ENCODE measurements at regions not wholly inside any gene's neighbourhood (a gene's known extent, or its start where the extent isn't known, plus 50 kb on each side); places are given as distances from the start of the nearest gene placed in this dataset.
A peak's percentile ranks its signal among the peaks of the same experiment; 100 is the strongest.
"Not testable (repeated sequence)": the region's sequence is repeated elsewhere in the genome, so short reads cannot be mapped to it uniquely, and the experiment has no call there.

DNA sequence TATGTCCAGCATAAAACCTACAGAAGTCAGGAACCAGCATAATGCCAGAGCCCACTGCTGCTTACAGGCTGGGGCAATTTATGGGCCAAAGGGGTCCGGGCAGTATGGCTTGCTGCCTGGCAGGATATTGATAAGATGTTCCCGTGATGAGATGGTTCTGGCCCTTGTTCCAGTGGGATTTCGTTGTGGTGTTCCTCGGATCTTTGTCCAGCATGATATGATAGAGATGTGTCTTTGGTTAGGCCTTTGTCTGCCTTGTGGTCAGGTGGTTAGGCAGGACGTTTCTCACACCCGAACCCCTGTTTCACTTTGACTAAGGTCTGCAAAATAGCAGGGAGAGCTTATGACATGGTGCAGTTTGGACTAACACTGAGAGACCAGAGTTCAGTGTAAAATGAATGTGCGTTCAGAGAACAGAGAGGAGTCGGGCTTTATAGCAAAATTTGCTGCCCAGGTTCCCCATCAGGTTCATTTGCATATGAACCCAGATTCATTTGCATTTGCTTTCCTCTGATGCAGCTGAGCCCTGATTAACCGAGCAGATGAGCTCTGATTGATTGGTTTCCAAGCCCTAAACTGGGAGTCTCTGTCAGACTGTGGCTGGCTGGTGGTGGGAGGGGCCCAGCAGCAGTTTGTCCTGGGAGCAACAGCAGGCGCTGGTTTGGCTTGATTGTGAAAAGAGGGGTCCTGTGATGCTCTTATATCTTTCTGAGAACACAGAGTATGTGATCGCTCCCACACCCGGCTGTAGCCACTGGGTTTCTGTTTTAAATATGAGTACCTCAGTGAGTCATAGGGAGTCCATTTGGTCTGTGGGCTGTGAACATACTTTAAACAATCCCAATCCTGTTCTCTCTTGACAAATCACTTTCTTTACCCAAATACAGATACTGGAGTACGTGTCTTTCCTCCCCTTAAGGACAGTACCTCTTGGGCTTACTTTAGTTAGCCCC lies 156.3 kb upstream of the PZP start:
- DNase-seq = peak; percentile 40

DNA sequence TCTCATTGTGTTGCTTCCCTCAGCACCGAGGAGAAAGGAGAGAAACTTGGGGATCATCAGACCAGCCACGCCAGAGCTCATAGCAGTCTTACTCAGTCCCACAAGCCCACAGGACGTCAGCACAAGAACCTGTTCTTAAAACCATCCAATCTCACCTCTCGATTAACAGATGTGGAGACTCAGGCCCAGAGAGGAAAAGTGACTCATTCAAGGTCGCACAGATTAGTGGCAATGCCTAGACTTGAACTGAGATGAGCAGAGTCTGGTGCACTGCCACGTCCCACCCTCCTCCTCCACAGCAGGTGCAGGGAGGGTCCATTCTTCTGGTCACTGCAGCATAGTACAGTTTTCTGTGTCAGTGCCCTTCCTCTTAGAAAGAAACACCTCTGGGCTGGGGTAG lies 154.9 kb upstream of the PZP start:
- DNase-seq = no peak

DNA sequence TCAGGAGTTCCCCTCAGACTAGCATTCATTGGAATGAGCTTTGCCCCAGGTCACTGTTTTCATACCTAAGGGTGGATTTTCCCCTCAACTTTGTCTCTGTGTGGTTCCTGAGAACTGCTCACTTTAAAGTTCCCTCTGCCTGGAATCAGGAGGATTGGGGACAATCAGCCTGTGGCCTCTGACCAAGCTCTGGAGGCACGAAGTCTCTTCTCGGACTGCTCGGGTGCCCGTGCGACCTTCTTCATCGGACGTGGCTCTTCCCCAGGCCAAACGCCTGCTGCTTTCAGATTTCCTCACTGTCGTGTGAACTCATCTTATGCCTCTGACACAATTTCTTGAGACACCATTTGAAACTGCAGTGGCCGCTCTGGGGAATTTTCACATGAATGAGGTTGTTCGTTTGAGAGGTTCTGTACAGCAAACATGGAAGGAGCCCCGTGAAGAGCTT lies 153.7 kb upstream of the PZP start:
- peak; percentile 17 for DNase-seq

GRCh38 chr12:9354009-9354754 lies 146.0 kb upstream of the PZP start:
- DNase-seq = not testable (repeated sequence)

DNA sequence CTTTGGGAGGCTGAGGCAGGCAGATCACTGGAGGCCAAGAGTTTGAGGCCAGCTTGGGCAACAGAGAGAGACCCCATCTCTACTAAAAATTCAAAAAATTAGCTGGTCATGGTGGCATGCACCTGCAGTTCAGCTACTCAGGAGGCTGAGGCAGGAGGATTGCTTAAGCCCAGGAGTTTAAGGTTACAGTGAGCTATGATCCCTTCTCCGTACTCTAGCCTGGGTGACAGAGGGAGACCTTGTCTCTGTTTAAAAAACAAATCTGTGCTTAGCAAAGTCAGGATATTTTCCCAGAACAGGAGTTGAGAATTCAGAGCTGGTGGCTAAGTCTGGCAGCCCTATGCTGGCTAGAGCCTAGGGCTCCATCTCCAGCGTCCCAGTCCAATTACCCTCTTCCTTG lies 142.9 kb upstream of the PZP start:
- no peak for DNase-seq

GRCh38 chr12:9349888-9350885 lies 142.0 kb upstream of the PZP start:
- DNase-seq = peak; percentile 21

- DNase-seq = no peak
Observed at GRCh38 chr12:9348906-9349518, 140.8 kb upstream of the PZP start.

DNA sequence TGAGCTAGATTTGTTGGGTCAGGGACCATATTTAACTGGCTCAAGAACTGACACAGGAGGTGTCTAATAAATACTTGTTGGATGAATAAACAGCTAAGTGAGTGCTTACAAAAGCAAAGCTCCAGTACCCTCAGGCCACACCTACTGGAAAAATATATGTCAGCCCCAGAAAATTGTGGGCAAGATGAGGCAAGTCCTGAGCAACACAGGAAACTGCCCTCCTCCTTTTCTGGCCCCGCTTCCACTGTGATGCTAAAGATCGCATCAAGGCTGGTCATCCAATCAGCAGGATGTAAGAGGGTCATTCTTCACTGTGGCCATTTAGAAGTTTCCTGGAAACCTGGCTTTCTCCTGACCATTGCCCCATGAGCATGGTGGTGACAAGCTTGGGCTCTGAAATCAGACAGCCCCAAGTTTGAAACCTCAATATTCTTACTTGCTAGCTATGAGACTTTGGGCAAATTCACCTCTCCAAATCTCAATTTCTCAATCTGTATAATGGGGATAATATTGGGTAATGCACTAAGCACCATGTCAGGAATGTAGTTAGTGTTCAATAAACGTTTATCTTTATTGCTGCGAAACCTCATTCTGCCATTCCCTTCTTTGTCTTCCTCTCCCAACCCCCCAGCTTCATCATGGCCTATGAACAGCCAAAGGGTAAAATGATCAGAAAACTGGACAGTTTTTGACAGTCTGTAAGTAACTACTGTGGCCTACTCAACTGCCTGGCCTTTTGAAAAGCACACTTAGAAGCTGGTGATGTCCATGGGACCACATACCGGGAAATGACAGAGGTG lies 139.3 kb upstream of the PZP start:
- DNase-seq = no peak

GRCh38 chr12:9346866-9347327 lies 138.7 kb upstream of the PZP start:
- peak; percentile 23 for DNase-seq

DNA sequence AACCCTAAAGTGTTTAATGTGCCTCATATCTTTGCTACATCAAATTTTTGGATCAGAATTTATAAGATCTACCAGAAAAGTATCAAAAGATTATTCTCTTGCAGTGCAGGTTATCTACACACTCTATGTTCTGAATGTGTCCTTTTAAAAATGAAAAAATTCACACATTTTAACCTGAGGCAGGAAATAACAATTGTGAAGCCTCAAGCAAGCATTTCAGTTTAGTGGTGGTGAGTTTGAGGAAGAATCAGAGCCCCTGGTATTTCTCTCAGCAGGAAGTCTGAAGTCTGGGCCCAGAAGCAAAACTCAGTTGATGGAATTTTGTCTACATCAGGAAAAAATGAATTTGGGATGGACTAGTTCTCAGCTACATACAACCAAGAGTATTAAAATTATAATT lies 137.0 kb upstream of the PZP start:
- no peak for DNase-seq

GRCh38 chr12:9344541-9344940 lies 136.3 kb upstream of the PZP start:
- no peak for DNase-seq

DNA sequence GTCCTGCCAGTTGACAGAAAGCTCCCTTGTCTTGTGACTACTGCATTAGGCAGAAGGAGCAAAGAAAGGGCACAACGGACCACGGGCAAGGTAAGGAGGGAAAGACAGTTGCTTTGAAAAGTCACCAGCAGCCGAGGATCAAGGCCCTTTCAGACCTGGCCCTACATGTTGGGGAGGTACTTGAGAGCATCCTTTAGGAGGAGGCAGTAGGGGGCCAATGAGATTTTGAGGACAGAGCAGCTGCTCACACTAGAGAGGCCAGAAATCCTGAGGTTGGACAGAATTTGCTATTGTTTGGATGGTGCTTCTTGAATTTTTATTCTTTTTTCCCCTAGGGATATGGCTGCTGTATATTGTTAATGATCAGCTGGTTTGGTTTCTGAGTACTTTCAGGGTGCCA lies 135.5 kb upstream of the PZP start:
- no peak for DNase-seq

DNA sequence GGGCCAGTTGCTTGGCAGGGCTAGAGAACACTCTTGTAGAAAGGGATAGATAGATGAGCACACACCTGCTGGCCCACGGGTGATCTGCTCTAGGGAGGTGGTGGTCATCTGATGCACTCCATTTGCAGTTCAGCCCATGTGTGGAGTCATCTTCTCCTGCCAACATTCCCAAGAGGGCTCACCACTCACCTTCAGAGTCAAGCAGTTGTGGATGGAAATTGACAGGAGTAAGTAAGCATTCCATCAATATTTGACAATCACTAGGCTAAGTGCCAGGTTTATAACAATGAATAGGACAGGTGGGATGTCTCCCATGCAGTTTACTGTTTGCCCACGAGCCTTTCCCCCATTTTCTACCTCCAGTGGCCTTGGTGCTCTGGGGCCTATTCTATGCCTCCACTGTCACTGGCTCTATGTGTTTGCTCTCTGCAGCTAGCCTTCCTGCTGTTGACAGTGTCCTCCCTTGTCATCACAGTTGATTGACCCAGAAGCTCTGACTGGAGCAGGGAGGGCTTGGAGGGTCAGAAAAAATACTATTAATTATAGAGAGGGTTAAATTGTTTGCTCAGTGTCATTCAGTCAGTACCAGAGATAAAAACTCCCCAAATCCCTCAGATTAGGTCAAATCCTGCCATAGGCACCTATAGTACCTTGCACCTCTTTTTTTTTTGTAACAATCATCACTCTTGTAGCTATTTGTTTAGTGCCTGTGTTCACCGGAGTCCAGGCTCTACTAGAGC lies 134.6 kb upstream of the PZP start:
- peak; percentile 9 for DNase-seq

GRCh38 chr12:9341260-9341585 lies 133.0 kb upstream of the PZP start:
- no peak for DNase-seq

- peak; percentile 35 for DNase-seq
Observed at GRCh38 chr12:9340422-9341259, 132.4 kb upstream of the PZP start.

DNA sequence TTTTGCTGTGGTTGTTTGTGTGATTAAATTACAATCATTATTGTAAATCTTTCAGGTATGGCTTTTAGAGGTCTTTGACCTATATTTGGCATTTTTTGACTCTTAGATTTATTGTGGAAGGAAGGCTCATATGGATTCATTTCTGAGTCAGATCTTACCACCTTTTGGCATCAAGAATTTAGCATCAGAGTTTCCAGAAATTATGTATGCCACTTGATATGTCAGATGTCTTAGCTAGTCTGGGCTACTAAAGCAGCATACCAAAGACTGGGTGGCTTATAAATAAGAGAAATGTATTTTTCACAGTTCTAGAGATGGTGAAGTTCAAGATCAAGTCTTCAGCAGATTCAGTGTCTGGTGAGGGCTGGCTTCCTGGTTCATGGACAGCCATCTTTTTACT lies 129.5 kb upstream of the PZP start:
- DNase-seq = no peak

DNA sequence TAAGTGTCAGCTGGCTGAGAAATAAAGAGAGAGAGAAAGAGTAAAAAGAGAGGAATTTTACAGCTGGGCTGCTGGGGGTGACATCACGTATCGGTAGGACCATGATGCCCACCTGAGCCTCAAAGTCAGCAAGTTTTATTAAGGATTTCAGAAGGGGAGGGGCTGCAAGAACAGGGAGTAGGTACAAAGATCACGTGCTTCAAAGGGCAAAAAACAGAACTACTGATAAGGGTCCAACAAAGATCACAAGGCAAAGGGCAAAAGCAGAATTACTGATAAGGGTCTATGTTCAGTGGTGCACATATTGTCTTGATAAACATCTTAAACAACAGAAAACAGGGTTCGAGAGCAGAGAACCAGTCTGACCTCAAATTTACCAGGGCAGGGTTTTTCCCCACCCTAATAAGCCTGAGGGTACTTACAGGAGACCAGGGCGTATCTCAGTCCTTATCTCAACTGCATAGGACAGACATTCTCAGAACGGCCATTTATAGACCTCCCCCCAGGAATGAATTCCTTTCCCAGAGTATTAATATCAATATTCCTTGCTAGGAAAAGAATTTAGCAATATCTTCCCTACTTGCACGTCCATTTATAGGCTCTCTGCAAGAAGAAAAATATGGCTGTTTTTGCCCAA lies 128.3 kb upstream of the PZP start:
- DNase-seq = peak; percentile 11

- DNase-seq = peak; percentile 16
Observed at GRCh38 chr12:9335867-9336266, 127.7 kb upstream of the PZP start.

GRCh38 chr12:9334964-9335363 lies 126.8 kb upstream of the PZP start:
- DNase-seq = peak; percentile 6
